ENCODE measurements at regions not wholly inside any gene's neighbourhood (a gene's known extent, or its start where the extent isn't known, plus 50 kb on each side); places are given as distances from the start of the nearest gene placed in this dataset.

DNA sequence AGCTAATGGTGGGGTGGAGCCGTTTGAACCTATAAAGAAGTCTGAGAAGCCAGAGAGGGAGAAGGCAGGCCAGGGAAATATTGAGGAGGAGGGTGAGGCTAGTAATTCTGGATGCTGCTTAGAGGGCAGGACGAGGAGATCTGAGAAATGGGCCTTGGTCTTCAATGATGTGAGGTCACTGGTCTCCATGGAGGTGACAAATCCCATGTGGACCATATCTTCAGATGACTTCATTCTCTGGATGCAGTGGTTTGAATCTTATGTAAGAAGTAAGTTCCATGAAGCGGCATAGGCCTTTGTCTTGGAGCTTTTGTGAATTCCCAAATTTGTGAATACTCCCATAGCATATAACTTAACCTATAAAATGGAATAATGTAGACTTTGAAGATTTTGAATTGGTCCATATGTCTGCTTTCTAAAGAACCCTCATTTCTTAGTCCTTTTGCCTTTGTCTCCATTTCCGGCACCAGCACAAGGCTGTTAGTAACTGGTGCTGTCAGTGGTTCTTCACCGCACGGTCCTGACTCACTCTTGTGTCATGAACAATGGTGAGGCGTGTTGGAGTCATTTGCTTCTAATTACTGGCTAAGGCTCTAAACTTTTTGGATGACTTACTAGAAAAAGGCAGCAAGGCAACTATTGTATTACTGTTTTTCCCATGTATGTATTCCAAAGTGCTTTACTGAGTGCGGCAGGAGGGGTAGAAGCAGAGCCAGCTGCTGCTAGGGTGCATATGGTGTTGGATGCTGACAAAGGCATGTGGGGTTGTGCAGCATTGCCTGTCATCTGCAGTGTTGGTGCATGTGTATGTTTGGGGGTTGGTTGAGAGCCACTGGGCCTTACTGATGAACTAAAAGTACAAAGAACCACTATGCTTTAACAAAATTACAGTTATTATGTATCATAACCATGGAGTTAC lies 279.3 kb upstream of the C2CD4B start:
- Histone ChIP-seq H4K20me1 (ENCODE audit: insufficient read depth, low read length) (no peaks in the 10 kb centered on the region), H3K4me1 (ENCODE audit: insufficient read depth, low read length, poor library complexity, severe bottlenecking) (no peaks in the 10 kb centered on the region), H3K36me3 (ENCODE audit: insufficient read depth, low read length) (no peaks in the 10 kb centered on the region), H3K27ac (ENCODE audit: low read depth, low read length, poor library complexity, severe bottlenecking) (no peak overlapping the region), H3K79me2 (ENCODE audit: insufficient read depth, low read depth, low read length) (no peaks in the 10 kb centered on the region), H2AFZ (ENCODE audit: low read length) (no peak overlapping the region), H3K9me2 (ENCODE audit: insufficient read depth, low read length) (no peaks in the 10 kb centered on the region), H3K9me3 (ENCODE audit: low read length) (no peaks in the 10 kb centered on the region), H3K4me3 (ENCODE audit: low read depth, low read length, poor library complexity, severe bottlenecking) (no peak overlapping the region), H3K4me2 (ENCODE audit: low read length) (no peak overlapping the region)
- ChIA-PET CTCF (ENCODE audit: unreplicated experiment) (no interaction called here), POLR2A (no interaction called here)
- no TSS peak for BruUV-seq (replicated peaks)
- DNase-seq (ENCODE audit: low spot score) = no peak
- TF ChIP-seq EZH2phosphoT487 (IDR thresholded peaks at IDR 0.05; ENCODE audit: borderline replicate concordance, low read depth, low read length) = no peak
- TF ChIP-seq, protein P1, sequence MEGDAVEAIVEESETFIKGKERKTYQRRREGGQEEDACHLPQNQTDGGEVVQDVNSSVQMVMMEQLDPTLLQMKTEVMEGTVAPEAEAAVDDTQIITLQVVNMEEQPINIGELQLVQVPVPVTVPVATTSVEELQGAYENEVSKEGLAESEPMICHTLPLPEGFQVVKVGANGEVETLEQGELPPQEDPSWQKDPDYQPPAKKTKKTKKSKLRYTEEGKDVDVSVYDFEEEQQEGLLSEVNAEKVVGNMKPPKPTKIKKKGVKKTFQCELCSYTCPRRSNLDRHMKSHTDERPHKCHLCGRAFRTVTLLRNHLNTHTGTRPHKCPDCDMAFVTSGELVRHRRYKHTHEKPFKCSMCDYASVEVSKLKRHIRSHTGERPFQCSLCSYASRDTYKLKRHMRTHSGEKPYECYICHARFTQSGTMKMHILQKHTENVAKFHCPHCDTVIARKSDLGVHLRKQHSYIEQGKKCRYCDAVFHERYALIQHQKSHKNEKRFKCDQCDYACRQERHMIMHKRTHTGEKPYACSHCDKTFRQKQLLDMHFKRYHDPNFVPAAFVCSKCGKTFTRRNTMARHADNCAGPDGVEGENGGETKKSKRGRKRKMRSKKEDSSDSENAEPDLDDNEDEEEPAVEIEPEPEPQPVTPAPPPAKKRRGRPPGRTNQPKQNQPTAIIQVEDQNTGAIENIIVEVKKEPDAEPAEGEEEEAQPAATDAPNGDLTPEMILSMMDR (conservative IDR thresholded peaks at IDR 0.05; ENCODE audit: low read length) = no peak
- intact Hi-C loops (cut with micrococcal nuclease; ENCODE audit: unreplicated experiment) = no loop called here

DNA sequence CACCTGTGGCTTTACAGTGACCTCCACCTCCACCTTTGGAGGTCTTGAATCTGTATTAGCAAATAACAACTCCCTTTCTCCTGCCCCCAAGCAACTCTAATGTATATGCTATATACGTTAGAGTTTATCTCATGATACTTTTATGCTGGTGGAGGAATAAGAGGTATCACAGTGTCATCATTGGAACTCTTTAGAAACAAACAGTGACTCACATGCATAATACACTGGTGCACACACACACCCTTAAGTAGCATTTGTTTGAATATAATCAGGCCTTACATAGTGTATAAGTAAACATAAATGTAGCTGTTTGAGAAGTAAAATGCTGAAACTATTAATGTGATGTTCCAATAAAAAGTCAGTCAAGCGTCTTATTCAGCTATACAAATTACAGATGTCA lies 280.2 kb upstream of the C2CD4B start:
- Histone ChIP-seq H3K36me3 (ENCODE audit: insufficient read depth, low read length) (no peaks in the 10 kb centered on the region), H3K4me2 (ENCODE audit: low read length) (no peak overlapping the region), H2AFZ (ENCODE audit: low read length) (no peak overlapping the region), H3K4me1 (ENCODE audit: insufficient read depth, low read length, poor library complexity, severe bottlenecking) (no peaks in the 10 kb centered on the region), H3K27ac (ENCODE audit: low read depth, low read length, poor library complexity, severe bottlenecking) (no peak overlapping the region), H3K4me3 (ENCODE audit: low read depth, low read length, poor library complexity, severe bottlenecking) (no peak overlapping the region), H3K79me2 (ENCODE audit: insufficient read depth, low read depth, low read length) (no peaks in the 10 kb centered on the region), H3K9me2 (ENCODE audit: insufficient read depth, low read length) (no peaks in the 10 kb centered on the region), H3K9me3 (ENCODE audit: low read length) (no peaks in the 10 kb centered on the region), H4K20me1 (ENCODE audit: insufficient read depth, low read length) (no peaks in the 10 kb centered on the region)
- no peak for TF ChIP-seq EZH2phosphoT487 (IDR thresholded peaks at IDR 0.05; ENCODE audit: borderline replicate concordance, low read depth, low read length)
- TF ChIP-seq, protein P1 (conservative IDR thresholded peaks at IDR 0.05; ENCODE audit: low read length) = no peak
- BruUV-seq (replicated peaks) = no TSS peak
- no peak for DNase-seq (ENCODE audit: low spot score)
- intact Hi-C loops (cut with micrococcal nuclease; ENCODE audit: unreplicated experiment) = no loop called here
- ChIA-PET CTCF (ENCODE audit: unreplicated experiment) (no interaction called here), POLR2A (interaction anchor here (1.0 kb wide), 1 partner anchor 11 kb away, joined by 4 read pairs; no protein-coding TSS in a partner anchor)

DNA sequence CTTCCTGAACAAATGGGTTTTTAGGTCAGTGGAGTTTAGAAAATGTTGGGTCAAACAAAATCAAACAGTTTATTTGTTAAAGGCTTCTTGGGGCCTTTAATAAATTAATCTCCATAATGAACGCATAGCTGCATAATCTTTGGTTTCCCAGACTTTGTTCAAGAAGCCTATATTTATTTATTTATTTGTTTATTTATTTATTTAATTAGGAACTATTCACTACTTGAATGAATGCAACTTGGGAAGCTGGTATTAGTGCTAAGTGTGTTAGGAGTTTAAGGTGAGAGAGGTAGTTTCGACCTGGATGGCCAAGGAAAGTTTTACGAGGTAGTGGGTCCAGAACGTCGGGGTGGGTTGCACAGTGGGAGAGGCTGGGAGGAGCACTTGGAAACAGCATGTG lies 281.9 kb upstream of the C2CD4B start:
- Histone ChIP-seq H3K27ac (ENCODE audit: low read depth, low read length, poor library complexity, severe bottlenecking) (no peak overlapping the region), H3K9me3 (ENCODE audit: low read length) (no peaks in the 10 kb centered on the region), H4K20me1 (ENCODE audit: insufficient read depth, low read length) (no peaks in the 10 kb centered on the region), H3K4me3 (ENCODE audit: low read depth, low read length, poor library complexity, severe bottlenecking) (no peak overlapping the region), H2AFZ (ENCODE audit: low read length) (no peak overlapping the region), H3K4me2 (ENCODE audit: low read length) (no peak overlapping the region), H3K4me1 (ENCODE audit: insufficient read depth, low read length, poor library complexity, severe bottlenecking) (no peaks in the 10 kb centered on the region), H3K9me2 (ENCODE audit: insufficient read depth, low read length) (no peaks in the 10 kb centered on the region), H3K79me2 (ENCODE audit: insufficient read depth, low read depth, low read length) (no peaks in the 10 kb centered on the region), H3K36me3 (ENCODE audit: insufficient read depth, low read length) (no peaks in the 10 kb centered on the region)
- TF ChIP-seq, protein P1 (conservative IDR thresholded peaks at IDR 0.05; ENCODE audit: low read length) = no peak
- no peak for TF ChIP-seq EZH2phosphoT487 (IDR thresholded peaks at IDR 0.05; ENCODE audit: borderline replicate concordance, low read depth, low read length)
- ChIA-PET CTCF (ENCODE audit: unreplicated experiment) (no interaction called here), POLR2A (interaction anchor here (0.6 to 0.7 kb wide), 2 partner anchors 69 to 179 kb away, joined by 3 to 4 read pairs; no protein-coding TSS in a partner anchor)
- no TSS peak for BruUV-seq (replicated peaks)
- intact Hi-C loops (cut with micrococcal nuclease; ENCODE audit: unreplicated experiment) = no loop called here
- no peak for DNase-seq (ENCODE audit: low spot score)
